ENCODE measurements at regions not wholly inside any gene's neighbourhood (a gene's known extent, or its start where the extent isn't known, plus 50 kb on each side); places are given as distances from the start of the nearest gene placed in this dataset.

- TF ChIP-seq CREM (CRISPR knock-in tag; IDR thresholded peaks at IDR 0.05) (no peak), CREB1 (CRISPR knock-in tag; IDR thresholded peaks at IDR 0.05) (no peak), NFE2L1 (CRISPR knock-in tag; IDR thresholded peaks at IDR 0.05) (no peak)
Measured at GRCh38 chr3:87448558-87448957, 172.2 kb upstream of the POU1F1 start.
